DOHH2 (cell line): ENCODE measurements at regions not wholly inside any gene's neighbourhood (a gene's known extent, or its start where the extent isn't known, plus 50 kb on each side); places are given as distances from the start of the nearest gene placed in this dataset.

Experiments
- H3F3A ChIP-seq: fragments of 200-600 bp; sonication (generic), shearing (Covaris generic); 2 replicates; pipeline ENCODE4 v1.6.0; 2016; ENCODE audit warnings: antibody characterized with exemption, mild to moderate bottlenecking; ENCODE audit not compliant: control insufficient read depth, insufficient read depth
- H3K27ac ChIP-seq: fragments of 200-600 bp; sonication (generic); 2 replicates; pipeline ENCODE4 v1.5.1; 2014; ENCODE audit warnings: low read depth, mild to moderate bottlenecking, low read length, moderate library complexity
- H3K27me3 ChIP-seq: fragments of 200-600 bp; sonication (generic); 2 replicates; pipeline ENCODE4 v1.6.1; 2014; ENCODE audit warnings: mild to moderate bottlenecking, low read length, mixed read lengths; ENCODE audit not compliant: control insufficient read depth
- H3K36me3 ChIP-seq: fragments of 200-600 bp; sonication (generic); 2 replicates; pipeline ENCODE4 v1.6.1; 2014; ENCODE audit warnings: mild to moderate bottlenecking, low read length, moderate library complexity, mixed read lengths; ENCODE audit not compliant: control insufficient read depth
- H3K4me1 ChIP-seq: fragments of 200-600 bp; sonication (generic); 2 replicates; pipeline ENCODE4 v1.6.1; 2014; ENCODE audit warnings: mild to moderate bottlenecking, low read length, mixed read lengths; ENCODE audit not compliant: control insufficient read depth
- H3K4me2 ChIP-seq: fragments of 200-600 bp; sonication (generic); 2 replicates; pipeline ENCODE4 v1.6.0; 2014; ENCODE audit warnings: mild to moderate bottlenecking, low read length, moderate library complexity
- H3K4me3 ChIP-seq: fragments of 200-600 bp; sonication (generic); 2 replicates; pipeline ENCODE4 v1.5.1; 2014; ENCODE audit warnings: mild to moderate bottlenecking, low read length, mixed read lengths
- H3K79me2 ChIP-seq: fragments of 200-600 bp; sonication (generic); 2 replicates; pipeline ENCODE4 v1.6.1; 2014; ENCODE audit warnings: mild to moderate bottlenecking, low read length, mixed read lengths; ENCODE audit not compliant: control insufficient read depth
- H3K9me2 ChIP-seq: fragments of 200-600 bp; sonication (generic); replicated peaks from 2 replicates; pipeline ENCODE4 v1.6.1; 2014; ENCODE audit warnings: mild to moderate bottlenecking, low read length, mixed read lengths; ENCODE audit not compliant: control insufficient read depth
- H3K9me3 ChIP-seq: fragments of 200-600 bp; sonication (generic); 2 replicates; pipeline ENCODE4 v1.6.1; 2014; ENCODE audit warnings: antibody characterized with exemption, low read length, mixed read lengths; ENCODE audit not compliant: control insufficient read depth, insufficient read depth
- H4K20me1 ChIP-seq: fragments of 200-600 bp; sonication (generic); 2 replicates; pipeline ENCODE4 v1.6.0; 2014; ENCODE audit warnings: low read depth, mild to moderate bottlenecking, antibody characterized with exemption, low read length, moderate library complexity; ENCODE audit not compliant: control insufficient read depth, insufficient read depth
- EZH2phosphoT487 ChIP-seq: fragments of 200-600 bp; sonication (generic); IDR thresholded peaks from 2 replicates; pipeline ENCODE4 v1.6.1; 2017; ENCODE audit warnings: borderline replicate concordance, mild to moderate bottlenecking, antibody characterized with exemption, low read length, moderate library complexity, mixed read lengths
- TF ChIP-seq, protein P1 (sequence below): fragments of 200-600 bp; sonication (generic); IDR thresholded peaks from one replicate; pipeline ENCODE4 v1.5.1; 2014; ENCODE audit warnings: antibody characterized with exemption, mild to moderate bottlenecking, low read depth, low read length; ENCODE audit not compliant: poor library complexity, severe bottlenecking

DNA sequence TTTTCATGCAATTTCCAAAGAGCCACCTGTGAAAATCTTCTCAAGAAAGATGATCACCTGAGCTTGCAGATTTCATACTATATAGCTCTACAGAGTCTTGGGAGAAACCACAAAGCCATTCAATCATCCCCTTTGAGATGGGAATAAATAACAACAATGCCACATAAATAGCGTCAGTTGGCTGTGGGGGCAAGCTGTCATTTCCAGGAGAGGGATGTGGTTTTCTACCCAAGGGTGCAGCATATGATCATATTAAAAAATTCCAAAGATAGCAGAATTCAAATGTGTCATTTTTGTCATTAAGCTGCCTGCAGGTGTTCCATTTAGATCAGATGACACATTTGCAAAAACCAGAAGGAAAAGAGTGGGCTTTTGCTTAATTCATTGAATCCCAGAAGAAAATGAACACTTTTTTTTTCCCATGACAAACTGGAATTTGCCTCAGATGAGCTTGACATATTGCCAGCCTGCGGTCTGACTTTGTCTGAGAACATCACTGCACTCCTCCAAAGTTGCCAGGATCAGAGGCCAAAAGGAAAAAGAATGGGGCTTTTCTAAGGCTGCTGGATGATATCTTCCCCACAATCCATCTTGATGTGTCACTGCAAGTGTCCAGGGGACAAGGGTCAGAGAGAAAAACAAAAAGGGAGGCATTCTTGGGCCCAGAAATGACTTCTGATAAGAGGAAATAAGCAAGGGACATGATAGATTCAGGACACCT, 314.1 kb upstream of the USP25 start:
- Histone ChIP-seq H3K79me2 (no peaks in the 10 kb centered on the region), H3K9me3 (no peaks in the 10 kb centered on the region), H3K9me2 (no peaks in the 10 kb centered on the region), H3F3A (no peaks in the 10 kb centered on the region), H3K36me3 (no peaks in the 10 kb centered on the region), H3K27ac (no peak overlapping the region), H4K20me1 (no peaks in the 10 kb centered on the region), H3K4me3 (no peak overlapping the region), H3K4me1 (no peaks in the 10 kb centered on the region), H3K27me3 (no peaks in the 10 kb centered on the region), H3K4me2 (no peak overlapping the region)
- TF ChIP-seq EZH2phosphoT487 = no peak
- TF ChIP-seq, protein P1, sequence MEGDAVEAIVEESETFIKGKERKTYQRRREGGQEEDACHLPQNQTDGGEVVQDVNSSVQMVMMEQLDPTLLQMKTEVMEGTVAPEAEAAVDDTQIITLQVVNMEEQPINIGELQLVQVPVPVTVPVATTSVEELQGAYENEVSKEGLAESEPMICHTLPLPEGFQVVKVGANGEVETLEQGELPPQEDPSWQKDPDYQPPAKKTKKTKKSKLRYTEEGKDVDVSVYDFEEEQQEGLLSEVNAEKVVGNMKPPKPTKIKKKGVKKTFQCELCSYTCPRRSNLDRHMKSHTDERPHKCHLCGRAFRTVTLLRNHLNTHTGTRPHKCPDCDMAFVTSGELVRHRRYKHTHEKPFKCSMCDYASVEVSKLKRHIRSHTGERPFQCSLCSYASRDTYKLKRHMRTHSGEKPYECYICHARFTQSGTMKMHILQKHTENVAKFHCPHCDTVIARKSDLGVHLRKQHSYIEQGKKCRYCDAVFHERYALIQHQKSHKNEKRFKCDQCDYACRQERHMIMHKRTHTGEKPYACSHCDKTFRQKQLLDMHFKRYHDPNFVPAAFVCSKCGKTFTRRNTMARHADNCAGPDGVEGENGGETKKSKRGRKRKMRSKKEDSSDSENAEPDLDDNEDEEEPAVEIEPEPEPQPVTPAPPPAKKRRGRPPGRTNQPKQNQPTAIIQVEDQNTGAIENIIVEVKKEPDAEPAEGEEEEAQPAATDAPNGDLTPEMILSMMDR = no peak

DNA sequence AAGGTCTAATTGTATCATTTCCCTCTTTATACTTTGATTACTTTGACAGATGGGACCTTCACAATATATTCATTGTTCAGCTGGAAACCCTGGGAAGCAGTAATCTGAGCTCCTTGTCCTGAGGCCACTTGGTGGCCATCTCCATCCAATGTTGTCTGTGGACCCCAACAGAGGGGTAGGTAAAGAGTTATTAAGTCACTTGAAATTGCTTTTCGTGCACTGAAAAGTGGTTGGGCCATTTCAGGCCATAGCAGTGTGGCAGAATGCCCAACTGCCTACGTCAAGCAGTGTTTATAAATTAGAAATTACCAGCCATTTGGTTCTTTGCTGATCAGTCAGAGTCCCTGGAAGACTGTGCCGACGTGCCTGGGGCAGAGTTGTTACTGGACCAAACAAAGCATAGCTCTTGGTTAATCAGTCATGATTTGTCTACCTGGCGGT, 308.3 kb upstream of the USP25 start:
- Histone ChIP-seq H3K9me3 (no peaks in the 10 kb centered on the region), H3K9me2 (no peaks in the 10 kb centered on the region), H3K27me3 (no peaks in the 10 kb centered on the region), H3K4me2 (no peak overlapping the region), H3F3A (no peaks in the 10 kb centered on the region), H3K4me3 (no peak overlapping the region), H3K36me3 (no peaks in the 10 kb centered on the region), H3K27ac (no peak overlapping the region), H3K4me1 (no peaks in the 10 kb centered on the region), H3K79me2 (no peaks in the 10 kb centered on the region), H4K20me1 (no peaks in the 10 kb centered on the region)
- TF ChIP-seq, protein P1 = no peak
- TF ChIP-seq EZH2phosphoT487 = no peak

DNA sequence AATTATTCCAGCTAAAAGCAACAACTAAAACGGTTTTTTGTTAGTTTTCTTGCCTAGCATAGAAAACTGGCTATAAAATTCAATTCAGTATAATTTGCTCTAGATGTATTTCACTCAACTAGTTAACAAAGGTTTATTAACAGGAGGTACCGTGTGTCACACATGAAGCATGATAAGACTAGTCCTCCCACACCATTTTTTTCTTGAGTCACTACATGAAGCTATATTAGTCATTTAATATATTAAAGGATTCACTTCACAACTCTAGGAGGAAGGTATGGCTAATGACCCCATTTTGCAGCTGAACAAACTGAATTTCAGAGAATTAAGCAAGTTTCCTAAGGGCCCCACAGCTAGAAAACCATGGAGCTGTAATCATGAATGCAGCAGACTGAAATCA, 307.8 kb upstream of the USP25 start:
- Histone ChIP-seq H3K9me2 (no peaks in the 10 kb centered on the region), H3K36me3 (no peaks in the 10 kb centered on the region), H3K9me3 (no peaks in the 10 kb centered on the region), H3K4me3 (no peak overlapping the region), H3K27me3 (no peaks in the 10 kb centered on the region), H3K4me1 (no peaks in the 10 kb centered on the region), H4K20me1 (no peaks in the 10 kb centered on the region), H3F3A (no peaks in the 10 kb centered on the region), H3K27ac (no peak overlapping the region), H3K79me2 (no peaks in the 10 kb centered on the region), H3K4me2 (no peak overlapping the region)
- TF ChIP-seq, protein P1 = no peak
- TF ChIP-seq EZH2phosphoT487 = no peak

GRCh38 chr21:15422783-15423182, 307.0 kb upstream of the USP25 start:
- no peak for TF ChIP-seq EZH2phosphoT487
- TF ChIP-seq, protein P1 = no peak
- H4K20me1 ChIP-seq = no peaks in the 10 kb centered on the region
- no peak overlapping the region for H3K4me3 ChIP-seq
- no peaks in the 10 kb centered on the region for H3K4me1 ChIP-seq
- H3K79me2 ChIP-seq = no peaks in the 10 kb centered on the region
- no peaks in the 10 kb centered on the region for H3K9me3 ChIP-seq
- H3F3A ChIP-seq = no peaks in the 10 kb centered on the region
- H3K4me2 ChIP-seq = no peak overlapping the region
- no peak overlapping the region for H3K27ac ChIP-seq
- no peaks in the 10 kb centered on the region for H3K36me3 ChIP-seq
- H3K9me2 ChIP-seq = no peaks in the 10 kb centered on the region
- no peaks in the 10 kb centered on the region for H3K27me3 ChIP-seq
